Spleen (tissue), 7 donors: ENCODE measurements at regions not wholly inside any gene's neighbourhood (a gene's known extent, or its start where the extent isn't known, plus 50 kb on each side); places are given as distances from the start of the nearest gene placed in this dataset.

Source experiments
- POLR2A ChIP-seq, 3 donors: fragments of 450-650 bp; IDR thresholded peaks; one replicate each; pipeline ENCODE4 v1.5.1; 2017; ENCODE audit warnings: antibody characterized with exemption in 3 of 3, mild to moderate bottlenecking in 1 of 3
- POLR2AphosphoS5 ChIP-seq, 3 donors: sonication (generic); formaldehyde crosslinking; IDR thresholded peaks; one replicate each; pipeline ENCODE4 v1.5.1; 2017; ENCODE audit warnings: antibody characterized with exemption in 3 of 3
- TF ChIP-seq, protein P1 (sequence below), 11 experiments: fragments of 200-600 bp in 7 of 11; fragments of 450-650 bp in 4 of 11; sonication (generic) in 4 of 11; IDR thresholded peaks in 8 of 11; conservative IDR thresholded peaks in 3 of 11; 1 replicate in 7 of 11; 2 replicates in 4 of 11; pipeline versions ENCODE4 v1.4.0 to v1.8.0; 2016 to 2021; ENCODE audit warnings: antibody characterized with exemption in 11 of 11, inconsistent platforms in 4 of 11, mild to moderate bottlenecking in 1 of 11
- donor health status: DM: no; HTN: no; CAD: no; lungs with moderate emphysema.
- donor health status: DM: no; HTN: no; CAD: no.
- donor health status: DM: no; HTN: no; CAD: no.

DNA sequence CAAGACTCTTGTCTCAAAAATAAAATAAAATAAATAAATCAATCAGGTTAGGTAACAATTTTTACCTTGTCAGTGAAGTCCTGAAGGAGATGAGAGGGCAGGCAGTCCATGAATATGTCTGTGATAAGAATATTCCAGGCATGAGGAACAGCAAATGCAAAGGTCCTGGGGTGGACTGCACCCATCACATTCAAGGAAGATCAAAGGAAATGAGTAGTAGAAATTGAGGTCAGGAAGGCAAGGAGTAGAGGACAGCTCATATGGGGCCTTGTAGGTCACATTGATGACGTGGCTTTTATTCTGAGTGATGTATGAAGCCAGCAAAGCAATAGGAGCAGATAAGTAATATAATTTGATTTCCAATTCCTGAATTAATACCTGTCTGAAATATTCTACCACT is 76.5 kb upstream of the TCF7L2 start:
- TF ChIP-seq, protein P1, sequence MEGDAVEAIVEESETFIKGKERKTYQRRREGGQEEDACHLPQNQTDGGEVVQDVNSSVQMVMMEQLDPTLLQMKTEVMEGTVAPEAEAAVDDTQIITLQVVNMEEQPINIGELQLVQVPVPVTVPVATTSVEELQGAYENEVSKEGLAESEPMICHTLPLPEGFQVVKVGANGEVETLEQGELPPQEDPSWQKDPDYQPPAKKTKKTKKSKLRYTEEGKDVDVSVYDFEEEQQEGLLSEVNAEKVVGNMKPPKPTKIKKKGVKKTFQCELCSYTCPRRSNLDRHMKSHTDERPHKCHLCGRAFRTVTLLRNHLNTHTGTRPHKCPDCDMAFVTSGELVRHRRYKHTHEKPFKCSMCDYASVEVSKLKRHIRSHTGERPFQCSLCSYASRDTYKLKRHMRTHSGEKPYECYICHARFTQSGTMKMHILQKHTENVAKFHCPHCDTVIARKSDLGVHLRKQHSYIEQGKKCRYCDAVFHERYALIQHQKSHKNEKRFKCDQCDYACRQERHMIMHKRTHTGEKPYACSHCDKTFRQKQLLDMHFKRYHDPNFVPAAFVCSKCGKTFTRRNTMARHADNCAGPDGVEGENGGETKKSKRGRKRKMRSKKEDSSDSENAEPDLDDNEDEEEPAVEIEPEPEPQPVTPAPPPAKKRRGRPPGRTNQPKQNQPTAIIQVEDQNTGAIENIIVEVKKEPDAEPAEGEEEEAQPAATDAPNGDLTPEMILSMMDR (IDR thresholded peaks at IDR 0.05 in 8 of 11, conservative IDR thresholded peaks at IDR 0.05 in 3 of 11): no peak
- TF ChIP-seq POLR2A (IDR thresholded peaks at IDR 0.05) (no peak), POLR2AphosphoS5 (IDR thresholded peaks at IDR 0.05) (no peak)
